ENCODE measurements at regions not wholly inside any gene's neighbourhood (a gene's known extent, or its start where the extent isn't known, plus 50 kb on each side); places are given as distances from the start of the nearest gene placed in this dataset.
A peak's percentile ranks its signal among the peaks of the same experiment; 100 is the strongest.
"Not testable (repeated sequence)": the region's sequence is repeated elsewhere in the genome, so short reads cannot be mapped to it uniquely, and the experiment has no call there.

- ATAC-seq (no peak), DNase-seq (no peak)
- no peaks in the 10 kb centered on the region for H3K36me3 Mint-ChIP-seq (ENCODE audit: low read depth)
- no peaks in the 10 kb centered on the region for H3K27me3 Mint-ChIP-seq
- no peaks in the 10 kb centered on the region for H3K4me1 Mint-ChIP-seq
- no peak overlapping the region for H3K4me3 Mint-ChIP-seq
- no peaks in the 10 kb centered on the region for H3K9me3 ChIP-seq (ENCODE audit: control insufficient read depth, low read length, poor library complexity, severe bottlenecking)
- no peak overlapping the region for H3K27ac Mint-ChIP-seq
Measured at GRCh38 chr11:114785820-114786219, 107.5 kb downstream of the NXPE2 start.

- Mint-ChIP-seq H3K27me3 (no peaks in the 10 kb centered on the region), H3K36me3 (ENCODE audit: low read depth) (no peaks in the 10 kb centered on the region), H3K27ac (no peak overlapping the region), H3K4me3 (no peak overlapping the region), H3K4me1 (no peaks in the 10 kb centered on the region)
- DNase-seq = no peak
- ATAC-seq = no peak
- no peaks in the 10 kb centered on the region for H3K9me3 ChIP-seq (ENCODE audit: control insufficient read depth, low read length, poor library complexity, severe bottlenecking)
Measured at GRCh38 chr11:114787126-114787525, 108.8 kb downstream of the NXPE2 start.

- DNase-seq (no peak), ATAC-seq (no peak)
- no peaks in the 10 kb centered on the region for H3K36me3 Mint-ChIP-seq (ENCODE audit: low read depth)
- no peaks in the 10 kb centered on the region for H3K4me1 Mint-ChIP-seq
- H3K9me3 ChIP-seq (ENCODE audit: control insufficient read depth, low read length, poor library complexity, severe bottlenecking) = no peaks in the 10 kb centered on the region
- no peak overlapping the region for H3K4me3 Mint-ChIP-seq
- no peak overlapping the region for H3K27ac Mint-ChIP-seq
- no peaks in the 10 kb centered on the region for H3K27me3 Mint-ChIP-seq
Measured at GRCh38 chr11:114790910-114791309, 112.6 kb downstream of the NXPE2 start.

GRCh38 chr11:114794048-114794684, 115.8 kb downstream of the NXPE2 start:
- Mint-ChIP-seq H3K4me1 (no peaks in the 10 kb centered on the region), H3K27me3 (peaks cover 4% of the 10 kb centered on the region), H3K27ac (no peak overlapping the region), H3K4me3 (no peak overlapping the region), H3K36me3 (ENCODE audit: low read depth) (no peaks in the 10 kb centered on the region)
- ATAC-seq (no peak), DNase-seq (no peak)
- no peaks in the 10 kb centered on the region for H3K9me3 ChIP-seq (ENCODE audit: control insufficient read depth, low read length, poor library complexity, severe bottlenecking)

GRCh38 chr11:114796954-114797721, 118.8 kb downstream of the NXPE2 start:
- no peak for ATAC-seq
- Mint-ChIP-seq H3K36me3 (ENCODE audit: low read depth) (no peaks in the 10 kb centered on the region), H3K4me1 (no peaks in the 10 kb centered on the region), H3K27me3 (peaks cover 6% of the 10 kb centered on the region), H3K4me3 (no peak overlapping the region), H3K27ac (no peak overlapping the region)
- no peak for DNase-seq
- no peaks in the 10 kb centered on the region for H3K9me3 ChIP-seq (ENCODE audit: control insufficient read depth, low read length, poor library complexity, severe bottlenecking)

- H3K36me3 Mint-ChIP-seq (ENCODE audit: low read depth) = no peaks in the 10 kb centered on the region
- no peak overlapping the region for H3K27ac Mint-ChIP-seq
- no peaks in the 10 kb centered on the region for H3K4me1 Mint-ChIP-seq
- DNase-seq = no peak
- no peak for ATAC-seq
- H3K27me3 Mint-ChIP-seq = peaks cover 6% of the 10 kb centered on the region
- no peaks in the 10 kb centered on the region for H3K9me3 ChIP-seq (ENCODE audit: control insufficient read depth, low read length, poor library complexity, severe bottlenecking)
- H3K4me3 Mint-ChIP-seq = peak overlapping the region; percentile 5
Measured at GRCh38 chr11:114799476-114799875, 121.1 kb downstream of the NXPE2 start.

- DNase-seq (no peak), ATAC-seq (no peak)
- H3K9me3 ChIP-seq (ENCODE audit: control insufficient read depth, low read length, poor library complexity, severe bottlenecking) = no peaks in the 10 kb centered on the region
- H3K4me1 Mint-ChIP-seq = no peaks in the 10 kb centered on the region
- no peaks in the 10 kb centered on the region for H3K36me3 Mint-ChIP-seq (ENCODE audit: low read depth)
- H3K27me3 Mint-ChIP-seq = peaks cover 6% of the 10 kb centered on the region
- no peak overlapping the region for H3K4me3 Mint-ChIP-seq
- no peak overlapping the region for H3K27ac Mint-ChIP-seq
Measured at GRCh38 chr11:114801773-114802172, 123.4 kb downstream of the NXPE2 start.

GRCh38 chr11:114802878-114803277, 124.6 kb downstream of the NXPE2 start:
- ATAC-seq (no peak), DNase-seq (no peak)
- H3K4me1 Mint-ChIP-seq = no peaks in the 10 kb centered on the region
- no peaks in the 10 kb centered on the region for H3K36me3 Mint-ChIP-seq (ENCODE audit: low read depth)
- H3K27ac Mint-ChIP-seq = no peak overlapping the region
- no peaks in the 10 kb centered on the region for H3K9me3 ChIP-seq (ENCODE audit: control insufficient read depth, low read length, poor library complexity, severe bottlenecking)
- no peak overlapping the region for H3K4me3 Mint-ChIP-seq
- H3K27me3 Mint-ChIP-seq = peaks cover 6% of the 10 kb centered on the region

- not testable (repeated sequence) for ATAC-seq; H3K4me3 Mint-ChIP-seq; H3K36me3 Mint-ChIP-seq (ENCODE audit: low read depth)
Measured at GRCh38 chr11:114805431-114805830, 127.1 kb downstream of the NXPE2 start.

GRCh38 chr11:114811971-114812370, 133.6 kb downstream of the NXPE2 start:
- Mint-ChIP-seq H3K27me3 (no peaks in the 10 kb centered on the region), H3K4me3 (no peak overlapping the region), H3K36me3 (ENCODE audit: low read depth) (no peaks in the 10 kb centered on the region), H3K4me1 (no peaks in the 10 kb centered on the region), H3K27ac (no peak overlapping the region)
- H3K9me3 ChIP-seq (ENCODE audit: control insufficient read depth, low read length, poor library complexity, severe bottlenecking) = no peaks in the 10 kb centered on the region
- DNase-seq (no peak), ATAC-seq (no peak)

More at GRCh38 chr11:114805431-114805830, 127.1 kb downstream of the NXPE2 start:
- not testable (repeated sequence) for H3K9me3 ChIP-seq (ENCODE audit: control insufficient read depth, low read length, poor library complexity, severe bottlenecking); DNase-seq; H3K4me1 Mint-ChIP-seq; H3K27ac Mint-ChIP-seq; H3K27me3 Mint-ChIP-seq

- no peaks in the 10 kb centered on the region for H3K9me3 ChIP-seq (ENCODE audit: control insufficient read depth, low read length, poor library complexity, severe bottlenecking)
- H3K27me3 Mint-ChIP-seq = no peaks in the 10 kb centered on the region
- H3K36me3 Mint-ChIP-seq (ENCODE audit: low read depth) = no peaks in the 10 kb centered on the region
- H3K4me3 Mint-ChIP-seq = no peak overlapping the region
- H3K27ac Mint-ChIP-seq = no peak overlapping the region
- ATAC-seq = no peak
- DNase-seq = no peak
- H3K4me1 Mint-ChIP-seq = no peaks in the 10 kb centered on the region
Measured at GRCh38 chr11:114812733-114813132, 134.4 kb downstream of the NXPE2 start.

GRCh38 chr11:114813189-114813718, 134.9 kb downstream of the NXPE2 start:
- Mint-ChIP-seq H3K36me3 (ENCODE audit: low read depth) (no peaks in the 10 kb centered on the region), H3K4me1 (no peaks in the 10 kb centered on the region), H3K4me3 (no peak overlapping the region), H3K27ac (no peak overlapping the region), H3K27me3 (no peaks in the 10 kb centered on the region)
- DNase-seq (no peak), ATAC-seq (no peak)
- no peaks in the 10 kb centered on the region for H3K9me3 ChIP-seq (ENCODE audit: control insufficient read depth, low read length, poor library complexity, severe bottlenecking)

GRCh38 chr11:114815176-114815575, 136.8 kb downstream of the NXPE2 start:
- Mint-ChIP-seq H3K36me3 (ENCODE audit: low read depth) (no peaks in the 10 kb centered on the region), H3K27me3 (peaks cover 5% of the 10 kb centered on the region), H3K27ac (no peak overlapping the region), H3K4me3 (no peak overlapping the region), H3K4me1 (no peaks in the 10 kb centered on the region)
- no peak for DNase-seq
- no peaks in the 10 kb centered on the region for H3K9me3 ChIP-seq (ENCODE audit: control insufficient read depth, low read length, poor library complexity, severe bottlenecking)
- ATAC-seq = no peak

GRCh38 chr11:114815761-114816160, 137.4 kb downstream of the NXPE2 start:
- H3K9me3 ChIP-seq (ENCODE audit: control insufficient read depth, low read length, poor library complexity, severe bottlenecking) = no peaks in the 10 kb centered on the region
- Mint-ChIP-seq H3K36me3 (ENCODE audit: low read depth) (no peaks in the 10 kb centered on the region), H3K4me3 (no peak overlapping the region), H3K27me3 (peaks cover 5% of the 10 kb centered on the region), H3K4me1 (no peaks in the 10 kb centered on the region), H3K27ac (no peak overlapping the region)
- ATAC-seq (no peak), DNase-seq (no peak)
